ENCODE measurements at regions not wholly inside any gene's neighbourhood (a gene's known extent, or its start where the extent isn't known, plus 50 kb on each side); places are given as distances from the start of the nearest gene placed in this dataset.
"Not testable (repeated sequence)": the region's sequence is repeated elsewhere in the genome, so short reads cannot be mapped to it uniquely, and the experiment has no call there.

DNA sequence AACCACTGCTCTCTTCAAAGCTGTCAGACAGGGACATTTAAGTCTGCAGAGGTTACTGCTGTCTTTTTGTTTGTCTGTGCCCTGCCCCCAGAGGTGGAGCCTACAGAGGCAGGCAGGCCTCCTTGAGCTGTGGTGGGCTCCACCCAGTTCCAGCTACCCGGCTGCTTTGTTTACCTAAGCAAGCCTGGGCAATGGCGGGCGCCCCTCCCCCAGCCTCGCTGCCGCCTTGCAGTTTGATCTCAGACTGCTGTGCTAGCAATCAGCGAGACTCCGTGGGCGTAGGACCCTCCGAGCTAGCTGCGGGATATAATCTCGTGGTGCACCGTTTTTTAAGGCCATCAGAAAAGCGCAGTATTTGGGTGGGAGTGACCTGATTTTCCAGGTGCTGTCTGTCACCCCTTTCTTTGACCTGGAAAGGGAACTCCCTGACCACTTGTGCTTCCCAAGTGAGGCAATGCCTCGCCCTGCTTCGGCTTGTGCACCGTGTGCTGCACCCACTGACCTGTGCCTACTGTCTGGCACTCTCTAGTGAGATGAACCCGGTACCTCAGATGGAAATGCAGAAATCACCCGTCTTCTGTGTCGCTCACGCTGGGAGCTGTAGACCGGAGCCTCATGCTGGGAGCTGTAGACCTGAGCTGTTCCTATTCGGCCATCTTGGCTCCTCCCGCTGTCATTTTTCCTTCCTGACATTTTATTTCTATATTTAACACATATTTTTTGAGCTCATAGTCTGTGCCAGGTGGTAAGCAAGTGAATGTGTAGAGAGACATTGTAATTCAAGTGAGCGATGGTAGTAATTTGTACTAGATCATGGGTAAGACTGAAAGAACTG is 551.5 kb downstream of the RAB38 start:
- H3K27ac ChIP-seq (ENCODE audit: insufficient read depth in 1 of 2, low read depth in 1 of 2, low read length in 2 of 2, poor library complexity in 1 of 2, severe bottlenecking in 2 of 2); POLR2A ChIA-PET; CTCF ChIA-PET; H3K27me3 ChIP-seq (replicated peaks in 2 of 5; ENCODE audit: control insufficient read depth in 4 of 5, insufficient read depth in 5 of 5, low read length in 4 of 5); DNase-seq; H3K4me3 ChIP-seq (ENCODE audit: control insufficient read depth in 1 of 7, extremely low read depth in 1 of 7, insufficient read depth in 4 of 7, low read depth in 2 of 7, low read length in 6 of 7); H3K4me1 ChIP-seq (ENCODE audit: control extremely low read depth in 1 of 4, control insufficient read depth in 4 of 4, insufficient read depth in 4 of 4, low read length in 3 of 4); H3K9me3 ChIP-seq (ENCODE audit: control extremely low read depth in 1 of 5, control insufficient read depth in 4 of 5, insufficient read depth in 2 of 5, low read depth in 1 of 5, low read length in 4 of 5); H3K36me3 ChIP-seq (ENCODE audit: control insufficient read depth in 4 of 4, insufficient read depth in 4 of 4, low read length in 3 of 4): not testable (repeated sequence)
- whole genome bisulfite sequencing (ENCODE audit: insufficient coverage) = 94% methylated on average over 15 of the region's 24 CpGs

DNA sequence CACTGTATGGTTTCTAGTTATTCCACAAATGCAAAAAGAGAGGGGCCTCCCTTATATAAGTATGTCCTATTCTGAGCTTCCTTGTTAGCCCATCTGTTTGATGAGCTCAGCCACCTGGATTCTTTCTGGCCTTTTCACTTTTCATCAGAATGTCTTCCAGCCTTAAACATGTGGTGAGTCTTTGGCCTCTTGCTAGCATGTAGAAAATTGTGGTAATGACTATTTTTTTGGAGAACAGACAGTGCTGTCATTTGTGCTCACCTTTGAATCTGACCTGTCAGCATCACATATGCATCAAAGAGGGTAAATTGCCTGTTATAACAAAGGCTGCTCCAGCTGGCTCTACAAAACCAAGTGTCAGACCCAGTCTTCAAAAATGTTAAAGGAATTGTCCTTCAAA is 558.7 kb downstream of the RAB38 start:
- H3K9me3 ChIP-seq (ENCODE audit: control extremely low read depth in 1 of 5, control insufficient read depth in 4 of 5, insufficient read depth in 2 of 5, low read depth in 1 of 5, low read length in 4 of 5) = no peaks in the 10 kb centered on the region
- no peak overlapping the region for H3K27ac ChIP-seq (ENCODE audit: insufficient read depth in 1 of 2, low read depth in 1 of 2, low read length in 2 of 2, poor library complexity in 1 of 2, severe bottlenecking in 2 of 2)
- no peaks in the 10 kb centered on the region for H3K36me3 ChIP-seq (ENCODE audit: control insufficient read depth in 4 of 4, insufficient read depth in 4 of 4, low read length in 3 of 4)
- POLR2A ChIA-PET = no interaction called here
- DNase-seq = no peak
- CTCF ChIA-PET = no interaction called here
- H3K4me3 ChIP-seq (ENCODE audit: control insufficient read depth in 1 of 7, extremely low read depth in 1 of 7, insufficient read depth in 4 of 7, low read depth in 2 of 7, low read length in 6 of 7) = no peak overlapping the region
- H3K27me3 ChIP-seq (replicated peaks in 2 of 5; ENCODE audit: control insufficient read depth in 4 of 5, insufficient read depth in 5 of 5, low read length in 4 of 5) = no peaks in the 10 kb centered on the region
- no peaks in the 10 kb centered on the region for H3K4me1 ChIP-seq (ENCODE audit: control extremely low read depth in 1 of 4, control insufficient read depth in 4 of 4, insufficient read depth in 4 of 4, low read length in 3 of 4)

DNA sequence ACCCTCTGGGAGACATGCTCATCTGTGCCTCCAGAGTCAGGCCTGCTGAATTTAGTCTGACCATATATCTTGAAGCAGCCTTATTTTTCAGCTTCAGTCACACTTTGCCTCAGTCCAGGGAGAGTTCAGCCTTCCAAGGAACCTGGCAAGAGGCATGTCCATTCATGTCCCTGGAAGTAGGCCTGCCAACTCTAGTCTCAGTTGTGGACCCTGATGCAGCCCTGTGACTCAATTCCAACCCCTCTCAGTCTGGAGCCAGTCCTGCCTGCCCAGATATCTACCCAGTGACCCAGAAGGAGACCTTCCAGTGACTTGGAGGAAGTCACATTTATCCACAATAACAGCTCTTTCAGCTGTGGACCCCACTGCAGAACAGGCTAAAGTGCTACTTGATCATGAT is 566.6 kb downstream of the TMEM135 start:
- Histone ChIP-seq H3K27me3 (replicated peaks in 2 of 5; ENCODE audit: control insufficient read depth in 4 of 5, insufficient read depth in 5 of 5, low read length in 4 of 5) (no peaks in the 10 kb centered on the region), H3K4me3 (ENCODE audit: control insufficient read depth in 1 of 7, extremely low read depth in 1 of 7, insufficient read depth in 4 of 7, low read depth in 2 of 7, low read length in 6 of 7) (no peak overlapping the region), H3K27ac (ENCODE audit: insufficient read depth in 1 of 2, low read depth in 1 of 2, low read length in 2 of 2, poor library complexity in 1 of 2, severe bottlenecking in 2 of 2) (no peak overlapping the region), H3K9me3 (ENCODE audit: control extremely low read depth in 1 of 5, control insufficient read depth in 4 of 5, insufficient read depth in 2 of 5, low read depth in 1 of 5, low read length in 4 of 5) (no peaks in the 10 kb centered on the region), H3K36me3 (ENCODE audit: control insufficient read depth in 4 of 4, insufficient read depth in 4 of 4, low read length in 3 of 4) (no peaks in the 10 kb centered on the region), H3K4me1 (ENCODE audit: control extremely low read depth in 1 of 4, control insufficient read depth in 4 of 4, insufficient read depth in 4 of 4, low read length in 3 of 4) (no peaks in the 10 kb centered on the region)
- no peak for DNase-seq
- ChIA-PET CTCF (no interaction called here), POLR2A (no interaction called here)

DNA sequence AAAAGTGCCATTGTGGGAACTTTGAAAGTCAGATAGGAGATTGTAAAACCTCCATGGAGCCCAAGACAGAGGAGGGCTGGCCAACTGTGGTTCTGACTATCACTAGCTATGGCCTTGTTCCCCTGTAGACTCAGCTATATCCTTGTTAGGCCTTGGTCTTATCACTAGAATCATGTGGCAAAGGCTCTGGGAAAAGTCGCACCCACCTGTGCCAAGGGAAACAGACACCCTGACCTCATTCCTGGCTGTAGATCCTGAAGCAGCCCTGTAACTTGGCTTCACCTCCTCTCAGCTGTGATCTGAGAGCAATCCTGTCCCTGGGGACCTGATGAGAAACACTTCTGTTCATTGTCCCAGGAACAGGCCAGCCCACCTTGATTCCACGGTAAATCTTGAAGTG is 566.2 kb downstream of the TMEM135 start:
- Histone ChIP-seq H3K4me3 (ENCODE audit: control insufficient read depth in 1 of 7, extremely low read depth in 1 of 7, insufficient read depth in 4 of 7, low read depth in 2 of 7, low read length in 6 of 7) (no peak overlapping the region), H3K36me3 (ENCODE audit: control insufficient read depth in 4 of 4, insufficient read depth in 4 of 4, low read length in 3 of 4) (no peaks in the 10 kb centered on the region), H3K4me1 (ENCODE audit: control extremely low read depth in 1 of 4, control insufficient read depth in 4 of 4, insufficient read depth in 4 of 4, low read length in 3 of 4) (no peaks in the 10 kb centered on the region), H3K27me3 (replicated peaks in 2 of 5; ENCODE audit: control insufficient read depth in 4 of 5, insufficient read depth in 5 of 5, low read length in 4 of 5) (no peaks in the 10 kb centered on the region), H3K9me3 (ENCODE audit: control extremely low read depth in 1 of 5, control insufficient read depth in 4 of 5, insufficient read depth in 2 of 5, low read depth in 1 of 5, low read length in 4 of 5) (no peaks in the 10 kb centered on the region), H3K27ac (ENCODE audit: insufficient read depth in 1 of 2, low read depth in 1 of 2, low read length in 2 of 2, poor library complexity in 1 of 2, severe bottlenecking in 2 of 2) (no peak overlapping the region)
- CTCF ChIA-PET = interaction anchor here (1.5 kb wide), 1 partner anchor 10 kb away, joined by 4 read pairs; no protein-coding TSS in a partner anchor
- DNase-seq = no peak
- POLR2A ChIA-PET = no interaction called here
- WGBS (ENCODE audit: insufficient coverage) = 96% methylated on average over 2 of the region's 2 CpGs

DNA sequence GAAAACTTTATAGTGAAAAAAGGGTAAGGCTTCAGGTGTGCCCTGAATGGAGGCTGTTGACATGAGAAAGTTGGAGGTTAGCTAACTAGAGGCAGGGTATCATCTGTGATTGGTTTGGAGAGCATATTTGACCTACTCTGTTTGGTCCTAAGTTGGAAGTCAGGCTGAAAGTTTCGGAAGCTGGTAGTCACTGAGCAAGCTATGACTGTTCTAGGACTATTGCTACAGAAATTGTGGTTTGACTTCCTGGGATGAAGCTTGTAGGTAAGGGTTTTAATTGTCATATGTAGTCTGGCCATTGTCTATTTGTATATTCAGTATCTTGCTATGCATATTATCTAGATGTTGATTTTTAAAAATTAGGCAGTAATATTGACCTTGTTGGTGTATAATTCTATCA is 565.0 kb downstream of the TMEM135 start:
- no peaks in the 10 kb centered on the region for H3K4me1 ChIP-seq (ENCODE audit: control extremely low read depth in 1 of 4, control insufficient read depth in 4 of 4, insufficient read depth in 4 of 4, low read length in 3 of 4)
- no peak for DNase-seq
- H3K9me3 ChIP-seq (ENCODE audit: control extremely low read depth in 1 of 5, control insufficient read depth in 4 of 5, insufficient read depth in 2 of 5, low read depth in 1 of 5, low read length in 4 of 5) = no peaks in the 10 kb centered on the region
- no peak overlapping the region for H3K27ac ChIP-seq (ENCODE audit: insufficient read depth in 1 of 2, low read depth in 1 of 2, low read length in 2 of 2, poor library complexity in 1 of 2, severe bottlenecking in 2 of 2)
- WGBS (ENCODE audit: insufficient coverage) = no CpG with 5 or more reads among the region's 1 CpG
- H3K27me3 ChIP-seq (replicated peaks in 2 of 5; ENCODE audit: control insufficient read depth in 4 of 5, insufficient read depth in 5 of 5, low read length in 4 of 5) = no peaks in the 10 kb centered on the region
- CTCF ChIA-PET = interaction anchor here (1.5 kb wide), 1 partner anchor 9 kb away, joined by 4 read pairs; no protein-coding TSS in a partner anchor
- no peak overlapping the region for H3K4me3 ChIP-seq (ENCODE audit: control insufficient read depth in 1 of 7, extremely low read depth in 1 of 7, insufficient read depth in 4 of 7, low read depth in 2 of 7, low read length in 6 of 7)
- H3K36me3 ChIP-seq (ENCODE audit: control insufficient read depth in 4 of 4, insufficient read depth in 4 of 4, low read length in 3 of 4) = no peaks in the 10 kb centered on the region
- POLR2A ChIA-PET = no interaction called here

DNA sequence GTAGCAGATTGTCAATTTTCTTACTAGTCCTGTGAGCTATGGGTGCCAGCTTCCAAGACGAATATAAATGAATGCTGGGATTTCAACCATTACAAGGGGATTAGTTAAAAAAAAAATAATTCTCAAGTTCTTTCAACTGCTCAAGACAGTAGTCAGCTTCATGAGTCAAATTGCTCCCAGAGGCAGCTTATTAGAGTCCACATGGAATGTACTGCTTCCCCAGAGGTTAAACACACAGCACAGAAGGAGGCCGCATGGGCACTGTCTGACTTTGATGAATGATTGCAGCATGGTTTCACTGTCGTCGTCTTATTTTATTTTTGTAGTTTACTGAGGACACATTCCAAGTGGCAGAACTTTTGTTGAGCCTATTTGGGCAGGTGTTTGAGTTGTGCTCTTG is 563.2 kb downstream of the TMEM135 start:
- CTCF ChIA-PET = no interaction called here
- Histone ChIP-seq H3K4me1 (ENCODE audit: control extremely low read depth in 1 of 4, control insufficient read depth in 4 of 4, insufficient read depth in 4 of 4, low read length in 3 of 4) (no peaks in the 10 kb centered on the region), H3K36me3 (ENCODE audit: control insufficient read depth in 4 of 4, insufficient read depth in 4 of 4, low read length in 3 of 4) (no peaks in the 10 kb centered on the region), H3K27me3 (replicated peaks in 2 of 5; ENCODE audit: control insufficient read depth in 4 of 5, insufficient read depth in 5 of 5, low read length in 4 of 5) (no peaks in the 10 kb centered on the region), H3K4me3 (ENCODE audit: control insufficient read depth in 1 of 7, extremely low read depth in 1 of 7, insufficient read depth in 4 of 7, low read depth in 2 of 7, low read length in 6 of 7) (no peak overlapping the region), H3K9me3 (ENCODE audit: control extremely low read depth in 1 of 5, control insufficient read depth in 4 of 5, insufficient read depth in 2 of 5, low read depth in 1 of 5, low read length in 4 of 5) (no peaks in the 10 kb centered on the region), H3K27ac (ENCODE audit: insufficient read depth in 1 of 2, low read depth in 1 of 2, low read length in 2 of 2, poor library complexity in 1 of 2, severe bottlenecking in 2 of 2) (no peak overlapping the region)
- WGBS (ENCODE audit: insufficient coverage) = 93% methylated on average over 4 of the region's 4 CpGs
- no peak for DNase-seq
- POLR2A ChIA-PET = no interaction called here

DNA sequence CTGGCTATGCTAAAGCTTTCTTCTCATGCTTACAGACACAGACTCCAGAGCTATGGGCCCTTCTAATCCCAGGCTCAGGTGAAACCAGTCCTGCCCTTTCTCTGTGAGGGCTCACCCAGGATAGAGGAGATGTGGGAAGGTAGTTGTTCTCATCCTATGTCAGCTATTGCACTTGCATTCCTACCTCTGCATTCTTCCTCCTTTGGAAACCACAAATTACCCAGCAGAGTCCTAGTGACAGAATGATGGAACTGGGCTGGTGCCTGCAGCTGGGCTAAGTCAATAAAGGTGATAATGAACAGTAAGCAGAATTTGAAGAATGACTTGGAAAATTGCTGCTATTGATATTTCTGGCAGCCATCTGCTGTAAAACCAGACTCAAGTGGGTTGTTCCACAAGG is 560.0 kb downstream of the TMEM135 start:
- no peaks in the 10 kb centered on the region for H3K9me3 ChIP-seq (ENCODE audit: control extremely low read depth in 1 of 5, control insufficient read depth in 4 of 5, insufficient read depth in 2 of 5, low read depth in 1 of 5, low read length in 4 of 5)
- no peaks in the 10 kb centered on the region for H3K36me3 ChIP-seq (ENCODE audit: control insufficient read depth in 4 of 4, insufficient read depth in 4 of 4, low read length in 3 of 4)
- no peak overlapping the region for H3K27ac ChIP-seq (ENCODE audit: insufficient read depth in 1 of 2, low read depth in 1 of 2, low read length in 2 of 2, poor library complexity in 1 of 2, severe bottlenecking in 2 of 2)
- POLR2A ChIA-PET = no interaction called here
- no peaks in the 10 kb centered on the region for H3K4me1 ChIP-seq (ENCODE audit: control extremely low read depth in 1 of 4, control insufficient read depth in 4 of 4, insufficient read depth in 4 of 4, low read length in 3 of 4)
- no peaks in the 10 kb centered on the region for H3K27me3 ChIP-seq (replicated peaks in 2 of 5; ENCODE audit: control insufficient read depth in 4 of 5, insufficient read depth in 5 of 5, low read length in 4 of 5)
- CTCF ChIA-PET = no interaction called here
- no peak overlapping the region for H3K4me3 ChIP-seq (ENCODE audit: control insufficient read depth in 1 of 7, extremely low read depth in 1 of 7, insufficient read depth in 4 of 7, low read depth in 2 of 7, low read length in 6 of 7)
- DNase-seq = no peak

All from common myeloid progenitor, CD34-positive (primary cell).